ENCODE measurements at regions not wholly inside any gene's neighbourhood (a gene's known extent, or its start where the extent isn't known, plus 50 kb on each side); places are given as distances from the start of the nearest gene placed in this dataset.

DNA sequence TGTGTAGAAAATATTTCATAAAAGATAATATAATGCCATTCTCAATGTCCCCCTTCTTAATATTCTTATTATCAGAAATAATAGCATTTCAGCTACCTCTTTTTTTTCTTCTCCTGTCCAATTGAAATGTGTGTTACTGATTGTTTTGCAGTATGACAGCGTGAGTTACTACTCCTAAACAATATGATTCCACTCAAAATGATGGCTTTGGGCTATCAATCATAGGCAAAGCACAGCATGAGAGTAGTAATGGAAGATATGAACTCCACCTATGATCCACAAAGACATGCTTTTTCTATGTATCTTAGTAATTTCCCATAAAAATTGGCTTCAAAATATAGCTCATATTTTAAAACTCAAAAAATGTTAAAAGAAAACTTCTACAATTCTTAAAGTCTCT lies 867.3 kb upstream of the NUDT12 start:
- H3K27ac Mint-ChIP-seq = no peak overlapping the region
- Histone ChIP-seq H3K9ac (ENCODE audit: low read length) (no peak overlapping the region), H3K27me3 (replicated peaks in 1 of 4; ENCODE audit: control extremely low read depth in 1 of 4, control insufficient read depth in 3 of 4, insufficient read depth in 4 of 4, low read length in 3 of 4) (no peaks in the 10 kb centered on the region), H4K20me1 (ENCODE audit: control insufficient read depth, insufficient read depth, low read length, poor library complexity, severe bottlenecking) (no peaks in the 10 kb centered on the region), H3K4me1 (ENCODE audit: control insufficient read depth in 2 of 2, insufficient read depth in 2 of 2, low read length in 2 of 2) (no peaks in the 10 kb centered on the region), H3K9me3 (ENCODE audit: control extremely low read depth in 1 of 3, control insufficient read depth in 2 of 3, insufficient read depth in 1 of 3, low read length in 2 of 3) (no peaks in the 10 kb centered on the region), H3K4me3 (ENCODE audit: control extremely low read depth in 1 of 5, extremely low read depth in 1 of 5, insufficient read depth in 1 of 5, low read depth in 2 of 5, low read length in 4 of 5) (no peak overlapping the region), H2AFZ (ENCODE audit: insufficient read depth, low read depth, low read length, poor library complexity, severe bottlenecking) (no peak overlapping the region), H3K79me2 (ENCODE audit: control insufficient read depth, insufficient read depth, low read length) (no peaks in the 10 kb centered on the region), H3K27ac (ENCODE audit: low read length in 2 of 2) (no peak overlapping the region), H3K36me3 (replicated peaks in 1 of 2; ENCODE audit: control extremely low read depth in 1 of 2, control insufficient read depth in 1 of 2, extremely low read depth in 1 of 2, insufficient read depth in 2 of 2, low read length in 1 of 2) (no peaks in the 10 kb centered on the region), H3K4me2 (replicated peaks; ENCODE audit: low read depth, low read length, poor library complexity, severe bottlenecking) (no peak overlapping the region)
- H3K4me3 Mint-ChIP-seq = no peak overlapping the region
- ChIA-PET POLR2A (no interaction called here), CTCF (no interaction called here)
- WGBS (ENCODE audit: insufficient coverage) = no CpG with 5 or more reads among the region's 1 CpG
- no peaks in the 10 kb centered on the region for H3K9me3 Mint-ChIP-seq (ENCODE audit: insufficient read depth)
- H3K27me3 Mint-ChIP-seq = no peaks in the 10 kb centered on the region
- no peak for DNase-seq
- no peak for TF ChIP-seq EZH2 (IDR thresholded peaks at IDR 0.05; ENCODE audit: borderline replicate concordance, insufficient read depth, low read depth, low read length, poor library complexity, severe bottlenecking)
- TF ChIP-seq, protein P1, sequence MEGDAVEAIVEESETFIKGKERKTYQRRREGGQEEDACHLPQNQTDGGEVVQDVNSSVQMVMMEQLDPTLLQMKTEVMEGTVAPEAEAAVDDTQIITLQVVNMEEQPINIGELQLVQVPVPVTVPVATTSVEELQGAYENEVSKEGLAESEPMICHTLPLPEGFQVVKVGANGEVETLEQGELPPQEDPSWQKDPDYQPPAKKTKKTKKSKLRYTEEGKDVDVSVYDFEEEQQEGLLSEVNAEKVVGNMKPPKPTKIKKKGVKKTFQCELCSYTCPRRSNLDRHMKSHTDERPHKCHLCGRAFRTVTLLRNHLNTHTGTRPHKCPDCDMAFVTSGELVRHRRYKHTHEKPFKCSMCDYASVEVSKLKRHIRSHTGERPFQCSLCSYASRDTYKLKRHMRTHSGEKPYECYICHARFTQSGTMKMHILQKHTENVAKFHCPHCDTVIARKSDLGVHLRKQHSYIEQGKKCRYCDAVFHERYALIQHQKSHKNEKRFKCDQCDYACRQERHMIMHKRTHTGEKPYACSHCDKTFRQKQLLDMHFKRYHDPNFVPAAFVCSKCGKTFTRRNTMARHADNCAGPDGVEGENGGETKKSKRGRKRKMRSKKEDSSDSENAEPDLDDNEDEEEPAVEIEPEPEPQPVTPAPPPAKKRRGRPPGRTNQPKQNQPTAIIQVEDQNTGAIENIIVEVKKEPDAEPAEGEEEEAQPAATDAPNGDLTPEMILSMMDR (IDR thresholded peaks at IDR 0.05) = no peak
- no peak for ATAC-seq (ENCODE audit: low read depth)
- H3K4me1 Mint-ChIP-seq = no peaks in the 10 kb centered on the region
- intact Hi-C loops (cut with micrococcal nuclease) = no loop called here

DNA sequence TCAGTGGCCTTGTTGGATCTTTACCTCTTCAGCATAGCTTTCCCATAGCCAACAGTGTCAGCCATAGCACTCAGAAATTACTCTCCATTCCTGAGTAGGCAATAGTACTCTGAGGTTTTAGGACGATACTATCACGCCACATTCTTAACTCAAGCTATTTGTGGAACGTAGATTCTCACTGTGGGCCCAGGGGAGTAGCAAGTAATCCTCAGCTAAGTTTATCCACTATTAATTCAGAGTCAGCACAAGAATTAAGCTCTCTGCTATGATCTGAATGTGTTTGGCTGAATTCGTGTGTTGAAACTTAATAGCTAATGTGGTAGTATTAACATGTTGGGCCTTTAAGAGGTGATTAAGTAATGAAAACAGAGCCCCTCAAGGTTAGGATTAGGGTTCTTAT lies 858.8 kb upstream of the NUDT12 start:
- no peak for TF ChIP-seq EZH2 (IDR thresholded peaks at IDR 0.05; ENCODE audit: borderline replicate concordance, insufficient read depth, low read depth, low read length, poor library complexity, severe bottlenecking)
- TF ChIP-seq, protein P1 (IDR thresholded peaks at IDR 0.05) = no peak
- Histone ChIP-seq H3K4me1 (ENCODE audit: control insufficient read depth in 2 of 2, insufficient read depth in 2 of 2, low read length in 2 of 2) (no peaks in the 10 kb centered on the region), H3K27ac (ENCODE audit: low read length in 2 of 2) (no peak overlapping the region), H3K4me2 (replicated peaks; ENCODE audit: low read depth, low read length, poor library complexity, severe bottlenecking) (no peak overlapping the region), H3K4me3 (ENCODE audit: control extremely low read depth in 1 of 5, extremely low read depth in 1 of 5, insufficient read depth in 1 of 5, low read depth in 2 of 5, low read length in 4 of 5) (no peak overlapping the region), H3K36me3 (replicated peaks in 1 of 2; ENCODE audit: control extremely low read depth in 1 of 2, control insufficient read depth in 1 of 2, extremely low read depth in 1 of 2, insufficient read depth in 2 of 2, low read length in 1 of 2) (no peaks in the 10 kb centered on the region), H3K27me3 (replicated peaks in 1 of 4; ENCODE audit: control extremely low read depth in 1 of 4, control insufficient read depth in 3 of 4, insufficient read depth in 4 of 4, low read length in 3 of 4) (no peaks in the 10 kb centered on the region), H4K20me1 (ENCODE audit: control insufficient read depth, insufficient read depth, low read length, poor library complexity, severe bottlenecking) (no peaks in the 10 kb centered on the region), H3K9ac (ENCODE audit: low read length) (no peak overlapping the region), H2AFZ (ENCODE audit: insufficient read depth, low read depth, low read length, poor library complexity, severe bottlenecking) (no peak overlapping the region), H3K79me2 (ENCODE audit: control insufficient read depth, insufficient read depth, low read length) (no peaks in the 10 kb centered on the region), H3K9me3 (ENCODE audit: control extremely low read depth in 1 of 3, control insufficient read depth in 2 of 3, insufficient read depth in 1 of 3, low read length in 2 of 3) (no peaks in the 10 kb centered on the region)
- WGBS (ENCODE audit: insufficient coverage) = 100% methylated on average over 2 of the region's 4 CpGs
- Mint-ChIP-seq H3K27me3 (no peaks in the 10 kb centered on the region), H3K9me3 (ENCODE audit: insufficient read depth) (no peaks in the 10 kb centered on the region), H3K27ac (no peak overlapping the region), H3K4me1 (no peaks in the 10 kb centered on the region), H3K4me3 (no peak overlapping the region)
- POLR2A ChIA-PET = no interaction called here
- no peak for DNase-seq
- CTCF ChIA-PET = no interaction called here
- ATAC-seq (ENCODE audit: low read depth) = no peak
- intact Hi-C loops (cut with micrococcal nuclease) = no loop called here
